SK-N-SH treated with all-trans-retinoic acid at 6 μM for 48 hours (cell line): ENCODE measurements at regions not wholly inside any gene's neighbourhood (a gene's known extent, or its start where the extent isn't known, plus 50 kb on each side); places are given as distances from the start of the nearest gene placed in this dataset.

Experiments used
- ATAC-seq: fragments of 200-7000 bp; cut with Tn5 transposase; 3 replicates; pipeline ENCODE4 v1.9.1; 2020; ENCODE audit warnings: mild to moderate bottlenecking, moderate library complexity
- ARNTL ChIP-seq: fragments of 450-650 bp; formaldehyde crosslinking; IDR thresholded peaks from 2 replicates; pipeline ENCODE4 v1.5.0; 2020; ENCODE audit warnings: low read depth, mild to moderate bottlenecking, moderate library complexity, borderline replicate concordance
- CSDC2 ChIP-seq: fragments of 250-450 bp; sonication (Bioruptor Pico); IDR thresholded peaks from 2 replicates; pipeline ENCODE4 v1.5.0; 2020; ENCODE audit warnings: mild to moderate bottlenecking, moderate library complexity
- ESRRG ChIP-seq: fragments of 250-450 bp; sonication (Bioruptor Pico); IDR thresholded peaks from 2 replicates; pipeline ENCODE4 v1.6.1; 2021; ENCODE audit warnings: mild to moderate bottlenecking
- GLIS3 ChIP-seq: fragments of 250-450 bp; sonication (Bioruptor Pico); IDR thresholded peaks from 2 replicates; pipeline ENCODE4 v1.5.0; 2020; ENCODE audit warnings: mild to moderate bottlenecking, moderate library complexity
- ISL1 ChIP-seq: fragments of 250-450 bp; sonication (Bioruptor Pico); IDR thresholded peaks from 2 replicates; pipeline ENCODE4 v2.1.2; 2022; ENCODE audit warnings: mild to moderate bottlenecking, moderate library complexity
- OSR1 ChIP-seq: fragments of 250-450 bp; sonication (Bioruptor Pico); IDR thresholded peaks from 2 replicates; pipeline ENCODE4 v1.8.0; 2022; ENCODE audit warnings: moderate library complexity, mild to moderate bottlenecking, inconsistent platforms
- RARB ChIP-seq: fragments of 250-450 bp; sonication (Bioruptor Pico); IDR thresholded peaks from 2 replicates; pipeline ENCODE4 v1.8.0; 2021; ENCODE audit warnings: mild to moderate bottlenecking, moderate library complexity
- SNAI2 ChIP-seq: fragments of 250-450 bp; sonication (Bioruptor Pico); IDR thresholded peaks from 2 replicates; pipeline ENCODE4 v1.5.0; 2020; ENCODE audit warnings: mild to moderate bottlenecking, moderate library complexity
- TCF4 ChIP-seq: fragments of 250-450 bp; sonication (Bioruptor Pico); IDR thresholded peaks from 2 replicates; pipeline ENCODE4 v1.8.0; 2021; ENCODE audit warnings: mild to moderate bottlenecking, moderate library complexity, borderline replicate concordance
- TOX ChIP-seq: fragments of 250-450 bp; sonication (Bioruptor Pico); IDR thresholded peaks from 2 replicates; pipeline ENCODE4 v1.8.0; 2021; ENCODE audit warnings: mild to moderate bottlenecking, moderate library complexity, borderline replicate concordance
- ZC3H10 ChIP-seq: fragments of 250-450 bp; sonication (Bioruptor Pico); IDR thresholded peaks from 2 replicates; pipeline ENCODE4 v1.5.1; 2021; ENCODE audit warnings: mild to moderate bottlenecking, moderate library complexity
- ZFP3 ChIP-seq: fragments of 250-450 bp; sonication (Bioruptor Pico); IDR thresholded peaks from 2 replicates; pipeline ENCODE4 v1.5.0; 2020; ENCODE audit warnings: mild to moderate bottlenecking, moderate library complexity
- ZFP30 ChIP-seq: fragments of 450-650 bp; formaldehyde crosslinking; IDR thresholded peaks from 2 replicates; pipeline ENCODE4 v1.5.0; 2022; ENCODE audit warnings: mild to moderate bottlenecking, moderate library complexity
- ZNF565 ChIP-seq: fragments of 450-650 bp; formaldehyde crosslinking; conservative IDR thresholded peaks from 2 replicates; pipeline ENCODE4 v1.5.0; 2020; ENCODE audit warnings: low read depth, mild to moderate bottlenecking, moderate library complexity
- ZNF8 ChIP-seq: fragments of 450-650 bp; formaldehyde crosslinking; IDR thresholded peaks from 2 replicates; pipeline ENCODE4 v1.5.0; 2020; ENCODE audit warnings: mild to moderate bottlenecking, moderate library complexity
- TF ChIP-seq, protein P1 (sequence below): fragments of 250-450 bp; sonication (Bioruptor Pico); IDR thresholded peaks from 2 replicates; pipeline ENCODE4 v1.8.0; 2021; ENCODE audit warnings: low read depth, mild to moderate bottlenecking, moderate library complexity, borderline replicate concordance
- TF ChIP-seq, protein P2 (sequence below): fragments of 250-450 bp; sonication (Bioruptor Pico); IDR thresholded peaks from 2 replicates; pipeline ENCODE4 v1.5.1; 2021; ENCODE audit warnings: mild to moderate bottlenecking, moderate library complexity
- TF ChIP-seq, protein P3 (sequence below): fragments of 250-450 bp; sonication (Bioruptor Pico); IDR thresholded peaks from 2 replicates; pipeline ENCODE4 v1.5.0; 2020; ENCODE audit warnings: mild to moderate bottlenecking, moderate library complexity
- TF ChIP-seq, protein P4 (sequence below): fragments of 250-450 bp; sonication (Bioruptor Pico); IDR thresholded peaks from 2 replicates; pipeline ENCODE4 v1.8.0; 2020; ENCODE audit warnings: mild to moderate bottlenecking, moderate library complexity, borderline replicate concordance

DNA sequence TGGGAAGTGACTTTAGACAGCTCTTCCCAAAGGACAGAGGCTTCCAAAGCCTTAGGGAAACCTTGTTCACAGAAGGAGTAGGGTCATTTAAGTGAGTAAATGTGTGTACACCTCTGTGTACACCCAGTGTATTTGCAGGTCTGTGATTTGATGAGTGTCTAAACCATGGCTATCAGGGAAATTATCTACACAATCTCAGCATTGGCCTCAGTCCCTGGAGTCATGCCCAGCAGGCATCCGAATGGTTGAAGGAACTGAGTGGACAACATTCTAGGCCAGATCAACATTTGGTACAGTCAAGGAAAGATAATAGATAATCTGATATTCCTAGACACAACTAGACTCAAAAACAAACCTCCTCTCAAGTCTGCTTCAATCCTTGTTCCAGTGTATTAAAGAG, 258.4 kb upstream of the DAPK1 start:
- no peak for ATAC-seq
- TF ChIP-seq ESRRG: no peak
- no peak for TF ChIP-seq ARNTL (CRISPR knock-in tag)
- TF ChIP-seq ZNF565 (CRISPR knock-in tag): no peak
- no peak for TF ChIP-seq RARB (CRISPR knock-in tag)
- TF ChIP-seq ZNF8: no peak
- no peak for TF ChIP-seq TOX (CRISPR knock-in tag)
- no peak for TF ChIP-seq ZFP30 (CRISPR knock-in tag)
- no peak for TF ChIP-seq ISL1 (CRISPR knock-in tag)
- no peak for TF ChIP-seq OSR1
- TF ChIP-seq, protein P1, sequence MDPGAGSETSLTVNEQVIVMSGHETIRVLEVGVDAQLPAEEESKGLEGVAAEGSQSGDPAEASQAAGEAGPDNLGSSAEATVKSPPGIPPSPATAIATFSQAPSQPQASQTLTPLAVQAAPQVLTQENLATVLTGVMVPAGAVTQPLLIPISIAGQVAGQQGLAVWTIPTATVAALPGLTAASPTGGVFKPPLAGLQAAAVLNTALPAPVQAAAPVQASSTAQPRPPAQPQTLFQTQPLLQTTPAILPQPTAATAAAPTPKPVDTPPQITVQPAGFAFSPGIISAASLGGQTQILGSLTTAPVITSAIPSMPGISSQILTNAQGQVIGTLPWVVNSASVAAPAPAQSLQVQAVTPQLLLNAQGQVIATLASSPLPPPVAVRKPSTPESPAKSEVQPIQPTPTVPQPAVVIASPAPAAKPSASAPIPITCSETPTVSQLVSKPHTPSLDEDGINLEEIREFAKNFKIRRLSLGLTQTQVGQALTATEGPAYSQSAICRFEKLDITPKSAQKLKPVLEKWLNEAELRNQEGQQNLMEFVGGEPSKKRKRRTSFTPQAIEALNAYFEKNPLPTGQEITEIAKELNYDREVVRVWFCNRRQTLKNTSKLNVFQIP (CRISPR knock-in tag): no peak

DNA sequence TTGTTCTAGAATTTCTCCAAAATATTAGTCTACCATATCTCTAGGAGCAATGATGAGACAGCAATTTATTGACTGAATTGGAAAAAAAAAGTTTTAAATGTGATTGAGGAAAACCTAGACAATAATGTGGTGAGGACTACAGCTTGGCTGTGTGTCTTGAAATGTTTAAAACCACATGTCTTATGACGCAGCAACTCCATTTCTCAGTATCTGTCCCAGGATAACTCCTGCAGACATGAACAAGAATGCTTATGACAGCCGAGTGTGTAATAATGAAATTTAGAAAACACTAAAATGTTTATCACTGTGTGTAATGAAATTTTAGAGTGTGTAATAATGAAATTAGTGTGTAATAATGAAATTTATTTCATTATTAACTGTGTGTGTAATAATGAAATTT, 254.1 kb upstream of the DAPK1 start:
- TF ChIP-seq ZC3H10 (CRISPR knock-in tag) (no peak), SNAI2 (CRISPR knock-in tag) (no peak), TCF4 (no peak), OSR1 (no peak), ZNF8 (no peak), ISL1 (CRISPR knock-in tag) (no peak), ARNTL (CRISPR knock-in tag) (no peak), ESRRG (no peak), ZFP30 (CRISPR knock-in tag) (no peak), CSDC2 (CRISPR knock-in tag) (no peak), ZFP3 (no peak), TOX (CRISPR knock-in tag) (no peak)
- TF ChIP-seq, protein P2, sequence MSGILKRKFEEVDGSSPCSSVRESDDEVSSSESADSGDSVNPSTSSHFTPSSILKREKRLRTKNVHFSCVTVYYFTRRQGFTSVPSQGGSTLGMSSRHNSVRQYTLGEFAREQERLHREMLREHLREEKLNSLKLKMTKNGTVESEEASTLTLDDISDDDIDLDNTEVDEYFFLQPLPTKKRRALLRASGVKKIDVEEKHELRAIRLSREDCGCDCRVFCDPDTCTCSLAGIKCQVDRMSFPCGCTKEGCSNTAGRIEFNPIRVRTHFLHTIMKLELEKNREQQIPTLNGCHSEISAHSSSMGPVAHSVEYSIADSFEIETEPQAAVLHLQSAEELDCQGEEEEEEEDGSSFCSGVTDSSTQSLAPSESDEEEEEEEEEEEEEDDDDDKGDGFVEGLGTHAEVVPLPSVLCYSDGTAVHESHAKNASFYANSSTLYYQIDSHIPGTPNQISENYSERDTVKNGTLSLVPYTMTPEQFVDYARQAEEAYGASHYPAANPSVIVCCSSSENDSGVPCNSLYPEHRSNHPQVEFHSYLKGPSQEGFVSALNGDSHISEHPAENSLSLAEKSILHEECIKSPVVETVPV (CRISPR knock-in tag): no peak
- TF ChIP-seq, protein P3, sequence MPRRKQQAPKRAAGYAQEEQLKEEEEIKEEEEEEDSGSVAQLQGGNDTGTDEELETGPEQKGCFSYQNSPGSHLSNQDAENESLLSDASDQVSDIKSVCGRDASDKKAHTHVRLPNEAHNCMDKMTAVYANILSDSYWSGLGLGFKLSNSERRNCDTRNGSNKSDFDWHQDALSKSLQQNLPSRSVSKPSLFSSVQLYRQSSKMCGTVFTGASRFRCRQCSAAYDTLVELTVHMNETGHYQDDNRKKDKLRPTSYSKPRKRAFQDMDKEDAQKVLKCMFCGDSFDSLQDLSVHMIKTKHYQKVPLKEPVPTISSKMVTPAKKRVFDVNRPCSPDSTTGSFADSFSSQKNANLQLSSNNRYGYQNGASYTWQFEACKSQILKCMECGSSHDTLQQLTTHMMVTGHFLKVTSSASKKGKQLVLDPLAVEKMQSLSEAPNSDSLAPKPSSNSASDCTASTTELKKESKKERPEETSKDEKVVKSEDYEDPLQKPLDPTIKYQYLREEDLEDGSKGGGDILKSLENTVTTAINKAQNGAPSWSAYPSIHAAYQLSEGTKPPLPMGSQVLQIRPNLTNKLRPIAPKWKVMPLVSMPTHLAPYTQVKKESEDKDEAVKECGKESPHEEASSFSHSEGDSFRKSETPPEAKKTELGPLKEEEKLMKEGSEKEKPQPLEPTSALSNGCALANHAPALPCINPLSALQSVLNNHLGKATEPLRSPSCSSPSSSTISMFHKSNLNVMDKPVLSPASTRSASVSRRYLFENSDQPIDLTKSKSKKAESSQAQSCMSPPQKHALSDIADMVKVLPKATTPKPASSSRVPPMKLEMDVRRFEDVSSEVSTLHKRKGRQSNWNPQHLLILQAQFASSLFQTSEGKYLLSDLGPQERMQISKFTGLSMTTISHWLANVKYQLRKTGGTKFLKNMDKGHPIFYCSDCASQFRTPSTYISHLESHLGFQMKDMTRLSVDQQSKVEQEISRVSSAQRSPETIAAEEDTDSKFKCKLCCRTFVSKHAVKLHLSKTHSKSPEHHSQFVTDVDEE: no peak
- TF ChIP-seq, protein P1 (CRISPR knock-in tag): no peak
- ATAC-seq: no peak

DNA sequence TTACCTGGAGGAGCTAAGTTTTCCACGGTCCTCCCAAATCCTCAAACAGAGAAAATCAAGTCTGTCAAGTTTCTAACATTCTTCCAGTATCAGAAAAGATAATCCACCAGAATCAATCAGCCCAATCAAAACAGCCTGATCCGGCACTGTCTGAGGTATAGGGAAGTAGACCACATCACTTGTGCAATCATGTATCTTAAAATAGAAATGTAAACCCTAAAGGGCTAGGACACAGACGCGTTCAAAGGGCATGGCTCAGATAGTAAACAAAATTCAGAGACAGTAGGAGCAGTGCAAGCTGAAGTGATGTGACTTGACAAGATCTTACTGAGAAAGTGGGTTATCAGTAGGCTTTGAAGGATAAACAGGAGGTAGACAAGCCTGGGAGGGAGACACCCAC, 252.4 kb upstream of the DAPK1 start:
- TF ChIP-seq ARNTL (CRISPR knock-in tag): no peak
- ATAC-seq: no peak

DNA sequence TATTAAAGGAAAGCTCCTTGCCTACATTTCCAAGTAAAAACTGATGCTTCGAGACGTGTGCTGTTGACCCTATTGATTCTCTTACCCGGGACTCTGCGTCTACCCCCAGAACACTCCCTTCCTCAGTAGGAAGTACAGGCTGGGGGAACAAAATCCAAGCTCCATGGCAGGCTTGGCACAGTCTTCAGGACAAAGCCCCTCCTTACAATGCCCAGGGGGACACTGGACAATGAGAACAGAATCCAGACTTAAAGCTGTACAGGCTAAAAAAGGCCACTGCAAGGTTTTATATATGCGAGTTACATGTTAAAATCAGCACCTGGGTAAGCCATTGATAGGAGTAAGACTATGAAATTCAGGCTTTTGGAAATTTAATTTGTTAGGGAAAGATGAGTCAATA, 250.6 kb upstream of the DAPK1 start:
- ATAC-seq: no peak
- TF ChIP-seq TOX (CRISPR knock-in tag) (no peak), GLIS3 (CRISPR knock-in tag) (no peak), ZNF565 (CRISPR knock-in tag) (no peak), ISL1 (CRISPR knock-in tag) (no peak), SNAI2 (CRISPR knock-in tag) (no peak), ZFP30 (CRISPR knock-in tag) (no peak), CSDC2 (CRISPR knock-in tag) (no peak), RARB (CRISPR knock-in tag) (no peak)
- TF ChIP-seq, protein P3: no peak
- TF ChIP-seq, protein P2 (CRISPR knock-in tag): no peak
- TF ChIP-seq, protein P4, sequence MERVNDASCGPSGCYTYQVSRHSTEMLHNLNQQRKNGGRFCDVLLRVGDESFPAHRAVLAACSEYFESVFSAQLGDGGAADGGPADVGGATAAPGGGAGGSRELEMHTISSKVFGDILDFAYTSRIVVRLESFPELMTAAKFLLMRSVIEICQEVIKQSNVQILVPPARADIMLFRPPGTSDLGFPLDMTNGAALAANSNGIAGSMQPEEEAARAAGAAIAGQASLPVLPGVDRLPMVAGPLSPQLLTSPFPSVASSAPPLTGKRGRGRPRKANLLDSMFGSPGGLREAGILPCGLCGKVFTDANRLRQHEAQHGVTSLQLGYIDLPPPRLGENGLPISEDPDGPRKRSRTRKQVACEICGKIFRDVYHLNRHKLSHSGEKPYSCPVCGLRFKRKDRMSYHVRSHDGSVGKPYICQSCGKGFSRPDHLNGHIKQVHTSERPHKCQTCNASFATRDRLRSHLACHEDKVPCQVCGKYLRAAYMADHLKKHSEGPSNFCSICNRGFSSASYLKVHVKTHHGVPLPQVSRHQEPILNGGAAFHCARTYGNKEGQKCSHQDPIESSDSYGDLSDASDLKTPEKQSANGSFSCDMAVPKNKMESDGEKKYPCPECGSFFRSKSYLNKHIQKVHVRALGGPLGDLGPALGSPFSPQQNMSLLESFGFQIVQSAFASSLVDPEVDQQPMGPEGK: no peak
- TF ChIP-seq, protein P1 (CRISPR knock-in tag): no peak
